ENCODE measurements at regions not wholly inside any gene's neighbourhood (a gene's known extent, or its start where the extent isn't known, plus 50 kb on each side); places are given as distances from the start of the nearest gene placed in this dataset.
A peak's percentile ranks its signal among the peaks of the same experiment; 100 is the strongest.
"Not testable (repeated sequence)": the region's sequence is repeated elsewhere in the genome, so short reads cannot be mapped to it uniquely, and the experiment has no call there.

GRCh38 chr9:85163825-85164224 is 494.3 kb downstream of the NTRK2 start:
- no peak for DNase-seq (ENCODE audit: insufficient read length)
- TF ChIP-seq POLR2AphosphoS5 (IDR thresholded peaks at IDR 0.05; ENCODE audit: low read depth, low read length) (no peak), TAF1 (IDR thresholded peaks at IDR 0.05; ENCODE audit: borderline replicate concordance, low read depth, low read length) (no peak), POLR2A (IDR thresholded peaks at IDR 0.05; ENCODE audit: low read depth, low read length) (no peak)

GRCh38 chr9:85163415-85163814 is 493.9 kb downstream of the NTRK2 start:
- no peak for DNase-seq (ENCODE audit: insufficient read length)
- no peak for FAIRE-seq
- TF ChIP-seq POLR2AphosphoS5 (IDR thresholded peaks at IDR 0.05; ENCODE audit: low read depth, low read length) (no peak), POLR2A (IDR thresholded peaks at IDR 0.05; ENCODE audit: low read depth, low read length) (no peak), TAF1 (IDR thresholded peaks at IDR 0.05; ENCODE audit: borderline replicate concordance, low read depth, low read length) (no peak)

More at GRCh38 chr9:85163825-85164224, 494.3 kb downstream of the NTRK2 start:
- FAIRE-seq: no peak

GRCh38 chr9:85162822-85163221 is 493.3 kb downstream of the NTRK2 start:
- DNase-seq (ENCODE audit: insufficient read length) (no peak), FAIRE-seq (no peak)
- no peak for TF ChIP-seq POLR2A (IDR thresholded peaks at IDR 0.05; ENCODE audit: low read depth, low read length)
- TF ChIP-seq POLR2AphosphoS5 (IDR thresholded peaks at IDR 0.05; ENCODE audit: low read depth, low read length): no peak
- no peak for TF ChIP-seq TAF1 (IDR thresholded peaks at IDR 0.05; ENCODE audit: borderline replicate concordance, low read depth, low read length)

GRCh38 chr9:85160944-85161343 is 491.4 kb downstream of the NTRK2 start:
- FAIRE-seq; DNase-seq (ENCODE audit: insufficient read length): not testable (repeated sequence)

GRCh38 chr9:85158512-85158911 is 489.0 kb downstream of the NTRK2 start:
- no peak for TF ChIP-seq POLR2A (IDR thresholded peaks at IDR 0.05; ENCODE audit: low read depth, low read length)
- no peak for TF ChIP-seq POLR2AphosphoS5 (IDR thresholded peaks at IDR 0.05; ENCODE audit: low read depth, low read length)
- no peak for TF ChIP-seq TAF1 (IDR thresholded peaks at IDR 0.05; ENCODE audit: borderline replicate concordance, low read depth, low read length)
- DNase-seq (ENCODE audit: insufficient read length): no peak
- no peak for FAIRE-seq

GRCh38 chr9:85157772-85158171 is 488.2 kb downstream of the NTRK2 start:
- FAIRE-seq (no peak), DNase-seq (ENCODE audit: insufficient read length) (no peak)
- no peak for TF ChIP-seq POLR2AphosphoS5 (IDR thresholded peaks at IDR 0.05; ENCODE audit: low read depth, low read length)
- TF ChIP-seq POLR2A (IDR thresholded peaks at IDR 0.05; ENCODE audit: low read depth, low read length): no peak
- TF ChIP-seq TAF1 (IDR thresholded peaks at IDR 0.05; ENCODE audit: borderline replicate concordance, low read depth, low read length): no peak

- TF ChIP-seq TAF1 (IDR thresholded peaks at IDR 0.05; ENCODE audit: borderline replicate concordance, low read depth, low read length) (no peak), POLR2A (IDR thresholded peaks at IDR 0.05; ENCODE audit: low read depth, low read length) (no peak), POLR2AphosphoS5 (IDR thresholded peaks at IDR 0.05; ENCODE audit: low read depth, low read length) (no peak)
- FAIRE-seq (no peak), DNase-seq (ENCODE audit: insufficient read length) (no peak)
Measured at GRCh38 chr9:85156652-85157051, 487.1 kb downstream of the NTRK2 start.

- TF ChIP-seq TAF1 (IDR thresholded peaks at IDR 0.05; ENCODE audit: borderline replicate concordance, low read depth, low read length) (no peak), POLR2A (IDR thresholded peaks at IDR 0.05; ENCODE audit: low read depth, low read length) (no peak), POLR2AphosphoS5 (IDR thresholded peaks at IDR 0.05; ENCODE audit: low read depth, low read length) (no peak)
- FAIRE-seq (no peak), DNase-seq (ENCODE audit: insufficient read length) (no peak)
Measured at GRCh38 chr9:85155352-85155751, 485.8 kb downstream of the NTRK2 start.

GRCh38 chr9:85151741-85152140 is 482.2 kb downstream of the NTRK2 start:
- DNase-seq (ENCODE audit: insufficient read length) (no peak), FAIRE-seq (no peak)
- TF ChIP-seq POLR2AphosphoS5 (IDR thresholded peaks at IDR 0.05; ENCODE audit: low read depth, low read length) (no peak), POLR2A (IDR thresholded peaks at IDR 0.05; ENCODE audit: low read depth, low read length) (no peak), TAF1 (IDR thresholded peaks at IDR 0.05; ENCODE audit: borderline replicate concordance, low read depth, low read length) (no peak)

GRCh38 chr9:85151162-85151561 is 481.6 kb downstream of the NTRK2 start:
- DNase-seq (ENCODE audit: insufficient read length): no peak
- no peak for FAIRE-seq
- TF ChIP-seq TAF1 (IDR thresholded peaks at IDR 0.05; ENCODE audit: borderline replicate concordance, low read depth, low read length) (no peak), POLR2A (IDR thresholded peaks at IDR 0.05; ENCODE audit: low read depth, low read length) (no peak), POLR2AphosphoS5 (IDR thresholded peaks at IDR 0.05; ENCODE audit: low read depth, low read length) (no peak)

- TF ChIP-seq POLR2A (IDR thresholded peaks at IDR 0.05; ENCODE audit: low read depth, low read length) (no peak), POLR2AphosphoS5 (IDR thresholded peaks at IDR 0.05; ENCODE audit: low read depth, low read length) (no peak), TAF1 (IDR thresholded peaks at IDR 0.05; ENCODE audit: borderline replicate concordance, low read depth, low read length) (no peak)
- no peak for FAIRE-seq
Measured at GRCh38 chr9:85147046-85147640, 477.6 kb downstream of the NTRK2 start.

GRCh38 chr9:85142968-85143367 is 473.4 kb downstream of the NTRK2 start:
- DNase-seq (ENCODE audit: insufficient read length) (no peak), FAIRE-seq (peak; percentile 85)
- no peak for TF ChIP-seq TAF1 (IDR thresholded peaks at IDR 0.05; ENCODE audit: borderline replicate concordance, low read depth, low read length)
- TF ChIP-seq POLR2A (IDR thresholded peaks at IDR 0.05; ENCODE audit: low read depth, low read length): no peak
- no peak for TF ChIP-seq POLR2AphosphoS5 (IDR thresholded peaks at IDR 0.05; ENCODE audit: low read depth, low read length)

More at GRCh38 chr9:85147046-85147640, 477.6 kb downstream of the NTRK2 start:
- DNase-seq (ENCODE audit: insufficient read length): no peak
